ENCODE measurements at regions not wholly inside any gene's neighbourhood (a gene's known extent, or its start where the extent isn't known, plus 50 kb on each side); places are given as distances from the start of the nearest gene placed in this dataset.
"Not testable (repeated sequence)": the region's sequence is repeated elsewhere in the genome, so short reads cannot be mapped to it uniquely, and the experiment has no call there.

GRCh38 chr15:89007989-89008388 lies 80.3 kb upstream of the ABHD2 start:
- H3K4me3 ChIP-seq (ENCODE audit: low read length) = no peak overlapping the region
- no peak overlapping the region for H3K27ac ChIP-seq (ENCODE audit: low read length)
- no peak for DNase-seq (ENCODE audit: low read depth, low spot score)
- no peaks in the 10 kb centered on the region for H3K9me3 ChIP-seq (ENCODE audit: control insufficient read depth, insufficient read depth, low read length)
- no peaks in the 10 kb centered on the region for H3K27me3 ChIP-seq (ENCODE audit: control insufficient read depth, insufficient read depth, low read length)
- no peaks in the 10 kb centered on the region for H3K36me3 ChIP-seq (ENCODE audit: control insufficient read depth, insufficient read depth, low read length)
- H3K4me1 ChIP-seq (ENCODE audit: control insufficient read depth, insufficient read depth, low read length) = no peaks in the 10 kb centered on the region; the same call in 1 of the 2 replicates

- H3K4me1 ChIP-seq (ENCODE audit: control insufficient read depth, insufficient read depth, low read length) = no peaks in the 10 kb centered on the region
- DNase-seq (ENCODE audit: low read depth, low spot score) = no peak
- H3K4me3 ChIP-seq (ENCODE audit: low read length) = no peak overlapping the region
- WGBS (ENCODE audit: insufficient coverage, insufficient read length) = no CpG with 5 or more reads among the region's 6 CpGs
- no peaks in the 10 kb centered on the region for H3K27me3 ChIP-seq (ENCODE audit: control insufficient read depth, insufficient read depth, low read length)
- H3K27ac ChIP-seq (ENCODE audit: low read length) = no peak overlapping the region
- H3K36me3 ChIP-seq (ENCODE audit: control insufficient read depth, insufficient read depth, low read length) = no peaks in the 10 kb centered on the region
- no peaks in the 10 kb centered on the region for H3K9me3 ChIP-seq (ENCODE audit: control insufficient read depth, insufficient read depth, low read length)
Observed at GRCh38 chr15:89009080-89009479, 79.2 kb upstream of the ABHD2 start.

- H3K27ac ChIP-seq (ENCODE audit: low read length) = no peak overlapping the region
- H3K27me3 ChIP-seq (ENCODE audit: control insufficient read depth, insufficient read depth, low read length) = no peaks in the 10 kb centered on the region
- WGBS (ENCODE audit: insufficient coverage, insufficient read length) = no CpG with 5 or more reads among the region's 5 CpGs
- no peak overlapping the region for H3K4me3 ChIP-seq (ENCODE audit: low read length)
- H3K36me3 ChIP-seq (ENCODE audit: control insufficient read depth, insufficient read depth, low read length) = no peaks in the 10 kb centered on the region
- peaks cover 3% of the 10 kb centered on the region; the same call in 1 of the 2 replicates for H3K4me1 ChIP-seq (ENCODE audit: control insufficient read depth, insufficient read depth, low read length)
- H3K9me3 ChIP-seq (ENCODE audit: control insufficient read depth, insufficient read depth, low read length) = no peaks in the 10 kb centered on the region
- no peak for DNase-seq (ENCODE audit: low read depth, low spot score)
Observed at GRCh38 chr15:89015412-89016097, 72.7 kb upstream of the ABHD2 start.

GRCh38 chr15:89016549-89017041 lies 71.7 kb upstream of the ABHD2 start:
- Histone ChIP-seq H3K36me3 (ENCODE audit: control insufficient read depth, insufficient read depth, low read length) (no peaks in the 10 kb centered on the region), H3K27ac (ENCODE audit: low read length) (no peak overlapping the region)
- WGBS (ENCODE audit: insufficient coverage, insufficient read length) = no CpG with 5 or more reads among the region's 10 CpGs

GRCh38 chr15:89017370-89018066 lies 70.7 kb upstream of the ABHD2 start:
- peak; percentile 86 for DNase-seq (ENCODE audit: low read depth, low spot score)
- Histone ChIP-seq H3K9me3 (ENCODE audit: control insufficient read depth, insufficient read depth, low read length) (no peaks in the 10 kb centered on the region), H3K4me1 (ENCODE audit: control insufficient read depth, insufficient read depth, low read length) (peaks cover 3% of the 10 kb centered on the region; the same call in 1 of the 2 replicates), H3K27me3 (ENCODE audit: control insufficient read depth, insufficient read depth, low read length) (no peaks in the 10 kb centered on the region), H3K27ac (ENCODE audit: low read length) (no peak overlapping the region), H3K36me3 (ENCODE audit: control insufficient read depth, insufficient read depth, low read length) (no peaks in the 10 kb centered on the region), H3K4me3 (ENCODE audit: low read length) (no peak overlapping the region)
- no CpG with 5 or more reads among the region's 38 CpGs for WGBS (ENCODE audit: insufficient coverage, insufficient read length)

More at GRCh38 chr15:89016549-89017041, 71.7 kb upstream of the ABHD2 start:
- Histone ChIP-seq H3K9me3 (ENCODE audit: control insufficient read depth, insufficient read depth, low read length) (no peaks in the 10 kb centered on the region), H3K4me1 (ENCODE audit: control insufficient read depth, insufficient read depth, low read length) (peaks cover 3% of the 10 kb centered on the region; the same call in 1 of the 2 replicates), H3K4me3 (ENCODE audit: low read length) (no peak overlapping the region), H3K27me3 (ENCODE audit: control insufficient read depth, insufficient read depth, low read length) (no peaks in the 10 kb centered on the region)
- DNase-seq (ENCODE audit: low read depth, low spot score) = no peak

- no peaks in the 10 kb centered on the region for H3K36me3 ChIP-seq (ENCODE audit: control insufficient read depth, insufficient read depth, low read length)
- H3K4me3 ChIP-seq (ENCODE audit: low read length) = no peak overlapping the region
- no peaks in the 10 kb centered on the region for H3K27me3 ChIP-seq (ENCODE audit: control insufficient read depth, insufficient read depth, low read length)
- no peak for DNase-seq (ENCODE audit: low read depth, low spot score)
- no CpG with 5 or more reads among the region's 7 CpGs for WGBS (ENCODE audit: insufficient coverage, insufficient read length)
- no peak overlapping the region for H3K27ac ChIP-seq (ENCODE audit: low read length)
- H3K4me1 ChIP-seq (ENCODE audit: control insufficient read depth, insufficient read depth, low read length) = peaks cover 3% of the 10 kb centered on the region; the same call in 1 of the 2 replicates
- no peaks in the 10 kb centered on the region for H3K9me3 ChIP-seq (ENCODE audit: control insufficient read depth, insufficient read depth, low read length)
Observed at GRCh38 chr15:89018207-89018606, 70.0 kb upstream of the ABHD2 start.

GRCh38 chr15:89019436-89019835 lies 68.8 kb upstream of the ABHD2 start:
- H3K36me3 ChIP-seq (ENCODE audit: control insufficient read depth, insufficient read depth, low read length) = no peaks in the 10 kb centered on the region
- H3K27me3 ChIP-seq (ENCODE audit: control insufficient read depth, insufficient read depth, low read length) = no peaks in the 10 kb centered on the region
- no peak overlapping the region for H3K27ac ChIP-seq (ENCODE audit: low read length)
- peaks cover 3% of the 10 kb centered on the region; the same call in 1 of the 2 replicates for H3K4me1 ChIP-seq (ENCODE audit: control insufficient read depth, insufficient read depth, low read length)
- H3K4me3 ChIP-seq (ENCODE audit: low read length) = no peak overlapping the region
- DNase-seq (ENCODE audit: low read depth, low spot score) = no peak
- WGBS (ENCODE audit: insufficient coverage, insufficient read length) = no CpG with 5 or more reads among the region's 3 CpGs
- no peaks in the 10 kb centered on the region for H3K9me3 ChIP-seq (ENCODE audit: control insufficient read depth, insufficient read depth, low read length)

- no peak overlapping the region for H3K4me3 ChIP-seq (ENCODE audit: low read length)
- no peaks in the 10 kb centered on the region for H3K9me3 ChIP-seq (ENCODE audit: control insufficient read depth, insufficient read depth, low read length)
- peaks cover 3% of the 10 kb centered on the region; the same call in 1 of the 2 replicates for H3K4me1 ChIP-seq (ENCODE audit: control insufficient read depth, insufficient read depth, low read length)
Observed at GRCh38 chr15:89021224-89021623, 67.0 kb upstream of the ABHD2 start.

GRCh38 chr15:89021886-89022285 lies 66.4 kb upstream of the ABHD2 start:
- WGBS (ENCODE audit: insufficient coverage, insufficient read length) = no CpG with 5 or more reads among the region's 8 CpGs
- H3K9me3 ChIP-seq (ENCODE audit: control insufficient read depth, insufficient read depth, low read length); H3K27ac ChIP-seq (ENCODE audit: low read length): not testable (repeated sequence)

More at GRCh38 chr15:89021224-89021623, 67.0 kb upstream of the ABHD2 start:
- Histone ChIP-seq H3K27ac (ENCODE audit: low read length) (no peak overlapping the region), H3K27me3 (ENCODE audit: control insufficient read depth, insufficient read depth, low read length) (no peaks in the 10 kb centered on the region), H3K36me3 (ENCODE audit: control insufficient read depth, insufficient read depth, low read length) (no peaks in the 10 kb centered on the region)
- no CpG with 5 or more reads among the region's 2 CpGs for WGBS (ENCODE audit: insufficient coverage, insufficient read length)
- DNase-seq (ENCODE audit: low read depth, low spot score) = no peak

GRCh38 chr15:89023311-89023961 lies 64.8 kb upstream of the ABHD2 start:
- H3K9me3 ChIP-seq (ENCODE audit: control insufficient read depth, insufficient read depth, low read length) = no peaks in the 10 kb centered on the region
- H3K4me3 ChIP-seq (ENCODE audit: low read length) = no peak overlapping the region
- no peaks in the 10 kb centered on the region for H3K36me3 ChIP-seq (ENCODE audit: control insufficient read depth, insufficient read depth, low read length)
- WGBS (ENCODE audit: insufficient coverage, insufficient read length) = no CpG with 5 or more reads among the region's 8 CpGs
- no peak for DNase-seq (ENCODE audit: low read depth, low spot score)
- no peaks in the 10 kb centered on the region for H3K27me3 ChIP-seq (ENCODE audit: control insufficient read depth, insufficient read depth, low read length)
- no peak overlapping the region for H3K27ac ChIP-seq (ENCODE audit: low read length)
- H3K4me1 ChIP-seq (ENCODE audit: control insufficient read depth, insufficient read depth, low read length) = no peaks in the 10 kb centered on the region

More at GRCh38 chr15:89021886-89022285, 66.4 kb upstream of the ABHD2 start:
- not testable (repeated sequence) for DNase-seq (ENCODE audit: low read depth, low spot score); H3K27me3 ChIP-seq (ENCODE audit: control insufficient read depth, insufficient read depth, low read length); H3K4me1 ChIP-seq (ENCODE audit: control insufficient read depth, insufficient read depth, low read length); H3K4me3 ChIP-seq (ENCODE audit: low read length); H3K36me3 ChIP-seq (ENCODE audit: control insufficient read depth, insufficient read depth, low read length)
